H1 (cell line): ENCODE measurements at regions not wholly inside any gene's neighbourhood (a gene's known extent, or its start where the extent isn't known, plus 50 kb on each side); places are given as distances from the start of the nearest gene placed in this dataset.

ENCODE experiments used
- CTCF ChIA-PET: fragments of 300-600 bp; sonication (Branson Sonifier 250); formaldehyde crosslinking; loops from one replicate; lab custom pipeline; 2021; ENCODE audit not compliant: partially characterized antibody; lab: Charles Lee
- POLR2A ChIA-PET: fragments of 300-600 bp; sonication (Branson Sonifier 250); formaldehyde crosslinking; loops from one replicate; lab custom pipeline; 2021; ENCODE audit warnings: inconsistent platforms; ENCODE audit not compliant: partially characterized antibody; lab: Charles Lee
- DNase-seq, 2 experiments: peaks; one replicate each; pipeline versions ENCODE4 v3.0.0 to v3.0.0-alpha.2; 2010 to 2022; ENCODE audit warnings: low spot score in 2 of 2, low read depth in 1 of 2, mixed read lengths in 1 of 2
- FAIRE-seq: peaks from 2 replicates; lab custom pipeline; 2011; peaks lifted over from hg19 to GRCh38; lab: Jason Lieb, UNC
- H2AFZ ChIP-seq: 2 replicates; pipeline ENCODE4 v1.8.1; 2012; ENCODE audit warnings: low read length, inconsistent platforms
- H2AK5ac ChIP-seq: 2 replicates; pipeline ENCODE4 v1.6.1; 2013; ENCODE audit warnings: low read depth, low read length
- H2BK120ac ChIP-seq: replicated peaks from 2 replicates; pipeline ENCODE3; 2013; ENCODE audit warnings: low read depth, low read length, inconsistent platforms
- H2BK12ac ChIP-seq: 2 replicates; pipeline ENCODE4 v1.6.1; 2013; ENCODE audit warnings: low read depth, low read length
- H2BK15ac ChIP-seq: 2 replicates; pipeline ENCODE4 v1.6.1; 2013; ENCODE audit warnings: low read length
- H2BK20ac ChIP-seq: 2 replicates; pipeline ENCODE4 v1.6.1; 2013; ENCODE audit warnings: low read length
- H2BK5ac ChIP-seq: 2 replicates; pipeline ENCODE4 v1.6.1; 2013; ENCODE audit warnings: low read depth, low read length
- H3K14ac ChIP-seq: 2 replicates; pipeline ENCODE4 v1.6.1; 2013; ENCODE audit warnings: inconsistent platforms; ENCODE audit not compliant: insufficient read length
- H3K18ac ChIP-seq: 2 replicates; pipeline ENCODE4 v1.6.1; 2013; ENCODE audit warnings: low read length; ENCODE audit errors: extremely low read depth
- H3K23ac ChIP-seq: 2 replicates; pipeline ENCODE4 v1.6.1; 2013; ENCODE audit warnings: inconsistent platforms; ENCODE audit not compliant: insufficient read length
- H3K23me2 ChIP-seq: 2 replicates; pipeline ENCODE4 v1.6.1; 2013; ENCODE audit warnings: low read depth, low read length
- H3K27ac ChIP-seq: 2 replicates; pipeline ENCODE4 v1.6.1; 2011; ENCODE audit warnings: low read depth, low read length, inconsistent platforms
- H3K27me3 ChIP-seq, 4 experiments: replicated peaks in 1 of 4; 1 replicate in 1 of 4; 2 replicates in 3 of 4; pipeline versions ENCODE4 v1.6.1 to v1.8.1; 2011 to 2013; ENCODE audit warnings: low read length in 3 of 4, mild to moderate bottlenecking in 3 of 4, inconsistent platforms in 2 of 4, mixed read lengths in 2 of 4, moderate library complexity in 1 of 4; ENCODE audit not compliant: control insufficient read depth in 3 of 4, insufficient read depth in 3 of 4; ENCODE audit errors: extremely low read depth in 1 of 4
- H3K36me3 ChIP-seq, 4 experiments: 2 replicates each; pipeline versions ENCODE4 v1.6.1 to v1.8.1; 2011 to 2013; ENCODE audit warnings: mild to moderate bottlenecking in 4 of 4, low read length in 3 of 4, moderate library complexity in 2 of 4, control low read depth in 1 of 4, inconsistent platforms in 1 of 4; ENCODE audit not compliant: insufficient read depth in 4 of 4, control insufficient read depth in 2 of 4
- H3K4ac ChIP-seq: replicated peaks from 2 replicates; pipeline ENCODE3; 2013; ENCODE audit warnings: low read length, low read depth, mixed read lengths, inconsistent platforms; ENCODE audit not compliant: insufficient read length
- H3K4me1 ChIP-seq, 4 experiments: replicated peaks in 1 of 4; 1 replicate in 1 of 4; 2 replicates in 3 of 4; pipeline versions ENCODE4 v1.6.1 to v1.8.1; 2011 to 2013; ENCODE audit warnings: low read length in 3 of 4, inconsistent platforms in 2 of 4, mixed read lengths in 1 of 4; ENCODE audit not compliant: insufficient read depth in 4 of 4, control insufficient read depth in 3 of 4
- H3K4me2 ChIP-seq, 2 experiments: 2 replicates each; pipeline versions ENCODE4 v1.6.1 to v1.8.1; 2011 to 2013; ENCODE audit warnings: low read depth in 2 of 2, low read length in 2 of 2, control low read depth in 1 of 2, inconsistent platforms in 1 of 2, mild to moderate bottlenecking in 1 of 2; ENCODE audit not compliant: insufficient read depth in 1 of 2
- H3K4me3 ChIP-seq, 4 experiments: fragments of 200-600, 300-600 bp in 1 of 4; sonication (generic), shearing (Covaris generic), sonication (Bioruptor Twin) in 1 of 4; 2 replicates each; pipeline versions ENCODE4 v1.5.1 to v1.8.1; 2011 to 2016; ENCODE audit warnings: low read length in 4 of 4, low read depth in 3 of 4, control low read depth in 2 of 4, inconsistent platforms in 2 of 4, mild to moderate bottlenecking in 2 of 4, mixed read lengths in 1 of 4, moderate library complexity in 1 of 4; ENCODE audit not compliant: insufficient read depth in 2 of 4; ENCODE audit errors: extremely low read depth in 1 of 4
- H3K56ac ChIP-seq: replicated peaks from 2 replicates; pipeline ENCODE3; 2013; ENCODE audit warnings: low read depth, mild to moderate bottlenecking, mixed read lengths, low read length, inconsistent platforms; ENCODE audit not compliant: insufficient read length
- H3K79me1 ChIP-seq: 2 replicates; pipeline ENCODE4 v1.6.1; 2013; ENCODE audit warnings: low read depth, low read length, control low read depth
- H3K79me2 ChIP-seq, 2 experiments: 2 replicates each; pipeline versions ENCODE4 v1.6.1 to v1.8.1; 2012 to 2013; ENCODE audit warnings: low read length in 2 of 2, mild to moderate bottlenecking in 2 of 2, inconsistent platforms in 1 of 2; ENCODE audit not compliant: insufficient read depth in 2 of 2, control insufficient read depth in 1 of 2
- H3K9ac ChIP-seq, 4 experiments: replicated peaks in 1 of 4; 1 replicate in 1 of 4; 2 replicates in 3 of 4; pipeline versions ENCODE4 v1.6.1 to v1.8.1; 2011 to 2013; ENCODE audit warnings: low read depth in 3 of 4, low read length in 3 of 4, control low read depth in 2 of 4, mild to moderate bottlenecking in 2 of 4, moderate library complexity in 2 of 4, inconsistent platforms in 1 of 4; ENCODE audit errors: extremely low read depth in 1 of 4
- H3K9me3 ChIP-seq, 2 experiments: 2 replicates each; pipeline versions ENCODE4 v1.6.1 to v1.8.1; 2012 to 2013; ENCODE audit warnings: mild to moderate bottlenecking in 2 of 2, moderate library complexity in 2 of 2, control low read depth in 1 of 2, inconsistent platforms in 1 of 2, low read depth in 1 of 2, low read length in 1 of 2, mixed read lengths in 1 of 2; ENCODE audit not compliant: insufficient read depth in 2 of 2
- H4K20me1 ChIP-seq, 2 experiments: replicated peaks in 1 of 2; 2 replicates each; pipeline versions ENCODE3 to v1.8.1; 2011 to 2013; ENCODE audit warnings: inconsistent platforms in 2 of 2, low read length in 2 of 2, mild to moderate bottlenecking in 1 of 2; ENCODE audit not compliant: insufficient read depth in 2 of 2, control insufficient read depth in 1 of 2
- H4K5ac ChIP-seq: 2 replicates; pipeline ENCODE4 v1.6.1; 2013; ENCODE audit warnings: low read length, low read depth, mixed read lengths, inconsistent platforms; ENCODE audit not compliant: insufficient read length
- H4K8ac ChIP-seq: 2 replicates; pipeline ENCODE4 v1.8.0; 2013; ENCODE audit warnings: mild to moderate bottlenecking, moderate library complexity, low read length, inconsistent platforms; ENCODE audit not compliant: insufficient read depth; ENCODE audit errors: extremely low read depth
- H4K91ac ChIP-seq: replicated peaks from 2 replicates; pipeline ENCODE3; 2013; ENCODE audit warnings: low read length, mixed read lengths, inconsistent platforms; ENCODE audit not compliant: insufficient read length
- CREB1 ChIP-seq: IDR thresholded peaks from 2 replicates; pipeline ENCODE4 v1.6.1; 2012; ENCODE audit warnings: inconsistent platforms
- TBP ChIP-seq: IDR thresholded peaks from 2 replicates; pipeline ENCODE4 v1.6.1; 2011; ENCODE audit warnings: low read depth, low read length, improper control_type of control experiment
- WGBS, 2 experiments: shearing (Covaris generic) in 1 of 2; methylation state at CpG; one replicate each; pipeline versions ENCODE4 v1.1.6 to v1.1.7; 2013 to 2015; ENCODE audit warnings: low lambda C conversion rate in 2 of 2, mixed read lengths in 2 of 2, inconsistent platforms in 1 of 2, low coverage in 1 of 2, missing lambda C conversion rate in 1 of 2; ENCODE audit not compliant: insufficient replicate concordance in 2 of 2, insufficient coverage in 1 of 2, insufficient read length in 1 of 2; ENCODE audit errors: extremely low coverage in 1 of 2, missing lambda C conversion rate in 1 of 2; 5-methylcytosine and 5-hydroxymethylcytosine counted together

GRCh38 chr6:938271-938905 is 245.4 kb upstream of the EXOC2 start:
- H4K8ac ChIP-seq = no peak overlapping the region
- no peaks in the 10 kb centered on the region for H3K36me3 ChIP-seq
- no peak overlapping the region for H4K5ac ChIP-seq
- 78% methylated on average over 16 of the region's 16 CpGs; no CpG with 5 or more reads in 1 of the 2 experiments for WGBS, 2 experiments
- H3K23ac ChIP-seq = no peak overlapping the region
- H3K27ac ChIP-seq = no peak overlapping the region
- H2AK5ac ChIP-seq = no peak overlapping the region
- H3K4me3 ChIP-seq = no peak overlapping the region
- H2BK20ac ChIP-seq = no peak overlapping the region
- H3K56ac ChIP-seq = no peak overlapping the region
- no peak overlapping the region for H2BK12ac ChIP-seq
- H3K9ac ChIP-seq = no peak overlapping the region
- H3K79me2 ChIP-seq = no peaks in the 10 kb centered on the region
- DNase-seq = no peak
- peak overlapping the region; percentile 44 for H3K14ac ChIP-seq
- no peaks in the 10 kb centered on the region for H3K79me1 ChIP-seq
- no peak overlapping the region for H3K4ac ChIP-seq
- no peak overlapping the region for H2AFZ ChIP-seq
- H2BK120ac ChIP-seq = no peak overlapping the region
- H2BK5ac ChIP-seq = no peak overlapping the region
- H3K27me3 ChIP-seq = no peaks in the 10 kb centered on the region
- no peak overlapping the region for H3K4me2 ChIP-seq
- CTCF ChIA-PET = interaction anchor here (1.0 to 1.5 kb wide), 3 partner anchors 26 to 398 kb away, joined by 3 to 6 read pairs (median 4); no protein-coding TSS in a partner anchor
- H3K9me3 ChIP-seq = peaks cover 4 to 8% of the 10 kb centered on the region in 2 experiments; a peak in 2 of 4 replicates
- no peaks in the 10 kb centered on the region for H3K23me2 ChIP-seq
- TF ChIP-seq CREB1 = no peak
- peak; percentile 33; the same call in 1 of the 2 replicates for TF ChIP-seq TBP
- no peak overlapping the region for H4K91ac ChIP-seq
- POLR2A ChIA-PET = no interaction called here
- no peaks in the 10 kb centered on the region for H4K20me1 ChIP-seq
- no peak for FAIRE-seq
- H3K18ac ChIP-seq = no peak overlapping the region
- no peak overlapping the region for H2BK15ac ChIP-seq
- peaks cover 0 to 7% (median 0%) of the 10 kb centered on the region in 4 experiments; a peak in 2 of 7 replicates for H3K4me1 ChIP-seq
